Liver (tissue), 8 donors: ENCODE measurements at regions not wholly inside any gene's neighbourhood (a gene's known extent, or its start where the extent isn't known, plus 50 kb on each side); places are given as distances from the start of the nearest gene placed in this dataset.

Experiments used
- DNase-seq: peaks from one replicate; pipeline ENCODE4 v3.0.0-alpha.2; 2017; ENCODE audit warnings: low spot score
- H3K27ac ChIP-seq, 2 donors: one replicate each; pipeline ENCODE4 v1.7.0; 2013; ENCODE audit warnings: inconsistent platforms in 2 of 2, low read length in 2 of 2, control low read depth in 1 of 2, low read depth in 1 of 2, mild to moderate bottlenecking in 1 of 2
- H3K27me3 ChIP-seq, 4 donors: one replicate each; pipeline versions ENCODE4 v1.6.1 to v1.7.0; 2013; ENCODE audit warnings: low read length in 3 of 4, inconsistent platforms in 1 of 4, mild to moderate bottlenecking in 1 of 4, moderate library complexity in 1 of 4; ENCODE audit not compliant: control insufficient read depth in 4 of 4, insufficient read depth in 4 of 4
- H3K36me3 ChIP-seq, 4 donors: one replicate each; pipeline versions ENCODE4 v1.6.1 to v1.7.0; 2013; ENCODE audit warnings: low read length in 3 of 4, mild to moderate bottlenecking in 3 of 4, low read depth in 1 of 4, moderate library complexity in 1 of 4; ENCODE audit not compliant: control insufficient read depth in 4 of 4, insufficient read depth in 3 of 4
- H3K4me1 ChIP-seq, 4 donors: one replicate each; pipeline versions ENCODE4 v1.6.1 to v1.7.0; 2013; ENCODE audit warnings: low read length in 3 of 4, mild to moderate bottlenecking in 3 of 4, moderate library complexity in 1 of 4; ENCODE audit not compliant: control insufficient read depth in 4 of 4, insufficient read depth in 4 of 4
- H3K4me3 ChIP-seq, 3 donors: one replicate each; pipeline versions ENCODE4 v1.6.1 to v1.7.0; 2013; ENCODE audit warnings: low read length in 3 of 3, control low read depth in 1 of 3, low read depth in 1 of 3, mild to moderate bottlenecking in 1 of 3
- H3K9ac ChIP-seq, 2 donors: one replicate each; pipeline ENCODE4 v1.7.0; 2013; ENCODE audit warnings: low read length in 2 of 2, mild to moderate bottlenecking in 2 of 2, moderate library complexity in 2 of 2, control low read depth in 1 of 2, low read depth in 1 of 2
- H3K9me3 ChIP-seq, 4 donors: one replicate each; pipeline versions ENCODE4 v1.6.1 to v1.7.0; 2013; ENCODE audit warnings: low read length in 3 of 4; ENCODE audit not compliant: control insufficient read depth in 4 of 4
- ATF3 ChIP-seq: IDR thresholded peaks from 2 replicates; pipeline ENCODE4 v1.6.1; 2016; ENCODE audit warnings: antibody characterized with exemption
- CTCF ChIP-seq: fragments of 150-350 bp; IDR thresholded peaks from 2 replicates; pipeline ENCODE4 v1.5.1; 2017; ENCODE audit warnings: improper control_type of control experiment, low read depth, low read length; ENCODE audit not compliant: missing input control
- EGR1 ChIP-seq, 2 donors: IDR thresholded peaks; 2 replicates each; pipeline ENCODE4 v1.6.1; 2016 to 2018; ENCODE audit warnings: antibody characterized with exemption in 2 of 2, low read depth in 2 of 2
- FOXA1 ChIP-seq: IDR thresholded peaks from 2 replicates; pipeline ENCODE4 v1.6.1; 2016; ENCODE audit warnings: antibody characterized with exemption
- FOXA2 ChIP-seq: IDR thresholded peaks from 2 replicates; pipeline ENCODE4 v1.6.1; 2016; ENCODE audit warnings: antibody characterized with exemption
- GABPA ChIP-seq, 2 donors: IDR thresholded peaks in 1 of 2; conservative IDR thresholded peaks in 1 of 2; 2 replicates each; pipeline ENCODE4 v1.6.1; 2016; ENCODE audit warnings: antibody characterized with exemption in 2 of 2, mild to moderate bottlenecking in 1 of 2, moderate library complexity in 1 of 2
- HNF4A ChIP-seq, 2 donors: conservative IDR thresholded peaks; 2 replicates each; pipeline ENCODE4 v1.6.1; 2016; ENCODE audit warnings: antibody characterized with exemption in 2 of 2, mild to moderate bottlenecking in 2 of 2
- HNF4G ChIP-seq: IDR thresholded peaks from 2 replicates; pipeline ENCODE4 v1.6.1; 2016; ENCODE audit warnings: antibody characterized with exemption
- JUND ChIP-seq, 2 donors: IDR thresholded peaks; 2 replicates each; pipeline ENCODE4 v1.6.1; 2016; ENCODE audit warnings: antibody characterized with exemption in 2 of 2
- MAX ChIP-seq: IDR thresholded peaks from 2 replicates; pipeline ENCODE4 v1.6.1; 2016; ENCODE audit warnings: antibody characterized with exemption
- NR2F2 ChIP-seq: IDR thresholded peaks from 2 replicates; pipeline ENCODE4 v1.6.1; 2016; ENCODE audit warnings: antibody characterized with exemption
- RAD21 ChIP-seq, 2 donors: IDR thresholded peaks; 2 replicates each; pipeline ENCODE4 v1.6.1; 2016; ENCODE audit warnings: antibody characterized with exemption in 2 of 2, mild to moderate bottlenecking in 2 of 2
- REST ChIP-seq: IDR thresholded peaks from 2 replicates; pipeline ENCODE4 v1.6.1; 2016; ENCODE audit warnings: antibody characterized with exemption, mild to moderate bottlenecking
- RXRA ChIP-seq, 2 donors: IDR thresholded peaks; 2 replicates each; pipeline ENCODE4 v1.6.1; 2017 to 2018; ENCODE audit warnings: antibody characterized with exemption in 2 of 2, mild to moderate bottlenecking in 1 of 2
- SP1 ChIP-seq: IDR thresholded peaks from 2 replicates; pipeline ENCODE4 v1.6.1; 2018; ENCODE audit warnings: antibody characterized with exemption, mild to moderate bottlenecking
- TAF1 ChIP-seq: conservative IDR thresholded peaks from 2 replicates; pipeline ENCODE4 v1.6.1; 2016; ENCODE audit warnings: antibody characterized with exemption, mild to moderate bottlenecking
- YY1 ChIP-seq: IDR thresholded peaks from 2 replicates; pipeline ENCODE4 v1.6.1; 2016; ENCODE audit warnings: antibody characterized with exemption, mild to moderate bottlenecking
- ZBTB33 ChIP-seq: IDR thresholded peaks from 2 replicates; pipeline ENCODE4 v1.6.1; 2016; ENCODE audit warnings: antibody characterized with exemption
- WGBS: extraction: QIAGEN DNeasy Blood & Tissue Kit; methylation state at CpG from one replicate; pipeline ENCODE4 v1.1.7; 2013; 5-methylcytosine and 5-hydroxymethylcytosine counted together
- donor health status: healthy.
- donor health status: healthy.
- donor health status: healthy.
- donor health status: healthy.
- donor health status: healthy.

GRCh38 chr3:88863196-88863595 lies 244.2 kb upstream of the EPHA3 start:
- no peaks in the 10 kb centered on the region for H3K4me1 ChIP-seq
- H3K9ac ChIP-seq = no peak overlapping the region
- DNase-seq = no peak
- H3K27ac ChIP-seq = no peak overlapping the region
- TF ChIP-seq NR2F2 (no peak), RAD21 (IDR thresholded peaks at IDR 0.05) (no peak), HNF4A (conservative IDR thresholded peaks at IDR 0.05) (no peak), CTCF (no peak), SP1 (no peak), ZBTB33 (no peak), MAX (no peak), TAF1 (no peak), ATF3 (no peak), JUND (IDR thresholded peaks at IDR 0.05) (no peak), REST (no peak), FOXA2 (no peak), EGR1 (IDR thresholded peaks at IDR 0.05; ENCODE audit: low read depth in 2 of 2) (no peak), FOXA1 (no peak), RXRA (IDR thresholded peaks at IDR 0.05) (no peak), YY1 (no peak), GABPA (IDR thresholded peaks at IDR 0.05 in 1 of 2, conservative IDR thresholded peaks at IDR 0.05 in 1 of 2) (no peak), HNF4G (no peak)
- 59% methylated on average over 3 of the region's 3 CpGs for WGBS
- no peaks in the 10 kb centered on the region for H3K9me3 ChIP-seq
- no peaks in the 10 kb centered on the region for H3K36me3 ChIP-seq
- no peak overlapping the region for H3K4me3 ChIP-seq
- no peaks in the 10 kb centered on the region for H3K27me3 ChIP-seq

- 82% methylated on average over 4 of the region's 4 CpGs for WGBS
- TF ChIP-seq FOXA1 = no peak
- no peak for TF ChIP-seq JUND (IDR thresholded peaks at IDR 0.05)
- no peak for TF ChIP-seq YY1
- TF ChIP-seq SP1 = no peak
- TF ChIP-seq NR2F2 = no peak
- TF ChIP-seq MAX = no peak
- TF ChIP-seq ZBTB33 = no peak
- TF ChIP-seq RAD21 (IDR thresholded peaks at IDR 0.05) = no peak
- no peak for TF ChIP-seq RXRA (IDR thresholded peaks at IDR 0.05)
- TF ChIP-seq FOXA2 = no peak
- TF ChIP-seq ATF3 = no peak
- TF ChIP-seq EGR1 (IDR thresholded peaks at IDR 0.05; ENCODE audit: low read depth in 2 of 2) = no peak
- no peaks in the 10 kb centered on the region for H3K27me3 ChIP-seq
- H3K4me3 ChIP-seq = no peak overlapping the region
- H3K4me1 ChIP-seq = no peaks in the 10 kb centered on the region
- no peak overlapping the region for H3K9ac ChIP-seq
- no peak overlapping the region for H3K27ac ChIP-seq
- DNase-seq = no peak
- H3K36me3 ChIP-seq = no peaks in the 10 kb centered on the region
- H3K9me3 ChIP-seq = peaks cover 0 to 2% (median 0%) of the 10 kb centered on the region in 4 donors
Observed at GRCh38 chr3:88876724-88877123, 230.7 kb upstream of the EPHA3 start.
